ENCODE measurements at regions not wholly inside any gene's neighbourhood (a gene's known extent, or its start where the extent isn't known, plus 50 kb on each side); places are given as distances from the start of the nearest gene placed in this dataset.

- ATAC-seq, result peak; percentile 65; the same call in 2 of the 3 replicates
- CTCF ChIA-PET (ENCODE audit: low intra/inter-chr PET ratio), result no interaction called here
- POLR2A ChIA-PET, result no interaction called here
Observed at GRCh38 chr14:101665478-101666078, 95.9 kb upstream of the PPP2R5C start.

More at GRCh38 chr14:101665478-101666078, 95.9 kb upstream of the PPP2R5C start:
- TF ChIP-seq RAD21 (CRISPR knock-in tag; conservative IDR thresholded peaks at IDR 0.05 in 1 of 2, IDR thresholded peaks at IDR 0.05 in 1 of 2) (peak in 1 of 2 experiments; percentile 45; a peak in 2 of 4 replicates), CTCF (IDR thresholded peaks at IDR 0.05 in 2 of 3, conservative IDR thresholded peaks at IDR 0.05 in 1 of 3; ENCODE audit: insufficient read depth in 2 of 3, low read depth in 1 of 3, low read length in 3 of 3) (peak; percentile 24 to 34 (median 26); a peak in 3 of 6 replicates), SMC3 (conservative IDR thresholded peaks at IDR 0.05; ENCODE audit: insufficient read depth, low read depth, low read length) (0 out of 2 replicates have a peak, but pooled peaks have one; percentile 21), SP1 (CRISPR knock-in tag; IDR thresholded peaks at IDR 0.05) (no peak)
- FAIRE-seq (peak; percentile 66), DNase-seq (ENCODE audit: extremely low read depth in 1 of 4, low spot score in 3 of 4) (peak in 3 of 4 experiments; percentile 7 to 13 (median 11))
- no peaks in the 10 kb centered on the region for H3K9me1 ChIP-seq (ENCODE audit: control insufficient read depth, insufficient read depth, low read length)
- H3K9me3 ChIP-seq (replicated peaks; ENCODE audit: control insufficient read depth, insufficient read depth, low read depth, low read length), result peaks cover 9% of the 10 kb centered on the region
- no TSS peak for BruUV-seq (replicated peaks)
- WGBS (ENCODE audit: insufficient coverage, low coverage, missing lambda C conversion rate), result 63% methylated on average over 3 of the region's 3 CpGs
- H3K27ac ChIP-seq (ENCODE audit: extremely low read depth, low read depth, low read length), result no peak overlapping the region
- no peak overlapping the region for H3K4me2 ChIP-seq (ENCODE audit: insufficient read depth, low read length)
- in situ Hi-C loops (cut with MboI), result no loop called here
- no peak overlapping the region for H2AFZ ChIP-seq (ENCODE audit: low read depth, low read length)
- no peaks in the 10 kb centered on the region for H4K20me1 ChIP-seq (replicated peaks; ENCODE audit: control insufficient read depth, insufficient read depth, low read length)
- no peaks in the 10 kb centered on the region for H3K4me1 ChIP-seq (replicated peaks in 1 of 2; ENCODE audit: control insufficient read depth in 2 of 2, insufficient read depth in 2 of 2, low read length in 2 of 2)
- intact Hi-C loops (cut with micrococcal nuclease), result no loop called here
- H3K36me3 ChIP-seq (ENCODE audit: control insufficient read depth, insufficient read depth, low read length), result no peaks in the 10 kb centered on the region
- H3K4me3 ChIP-seq, result no peak overlapping the region
- H3K27me3 ChIP-seq (ENCODE audit: control insufficient read depth in 2 of 2, insufficient read depth in 2 of 2, low read length in 2 of 2), result no peaks in the 10 kb centered on the region
- H3K79me2 ChIP-seq (ENCODE audit: control insufficient read depth, insufficient read depth, low read length), result no peaks in the 10 kb centered on the region
- no peak overlapping the region for H3K9ac ChIP-seq (ENCODE audit: insufficient read depth in 1 of 2, low read depth in 2 of 2, low read length in 2 of 2)

Measured in K562 (cell line).